ENCODE measurements at regions not wholly inside any gene's neighbourhood (a gene's known extent, or its start where the extent isn't known, plus 50 kb on each side); places are given as distances from the start of the nearest gene placed in this dataset.

DNA sequence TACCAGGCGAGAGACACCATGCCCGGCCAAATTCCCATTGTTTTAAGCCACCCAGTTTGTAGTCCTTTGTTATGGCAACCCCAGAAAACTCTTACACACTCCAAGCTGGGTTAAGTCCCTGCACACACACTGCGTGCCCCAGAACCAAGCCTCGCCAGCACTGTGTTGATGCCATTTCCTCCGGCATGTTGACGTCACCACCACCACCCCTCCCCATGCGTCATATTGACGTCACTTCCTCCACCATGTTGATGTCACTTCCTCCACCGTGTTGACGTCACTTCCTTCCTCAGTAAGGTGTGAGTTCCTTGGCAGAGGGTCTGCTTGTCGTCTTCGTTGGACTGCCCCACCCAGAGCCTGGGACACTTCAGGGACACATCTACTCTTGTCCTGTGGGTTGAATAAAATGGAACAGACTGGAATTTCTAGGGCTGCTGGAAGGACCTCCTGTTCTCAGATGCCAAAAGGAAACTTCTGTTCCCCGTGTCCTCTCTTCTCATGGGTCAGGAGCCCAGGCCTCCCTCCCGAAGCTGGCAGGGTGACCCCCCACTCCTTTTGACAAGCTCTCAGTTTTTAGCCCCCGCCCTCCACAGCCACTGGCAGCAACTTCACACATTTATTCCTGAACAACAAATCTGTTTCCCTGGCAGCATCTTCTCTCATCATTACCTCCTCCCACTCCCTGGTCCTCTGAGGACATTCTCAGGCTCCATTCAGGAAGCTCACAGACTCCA, 643.3 kb downstream of the NPHP4 start:
- no peak for DNase-seq

DNA sequence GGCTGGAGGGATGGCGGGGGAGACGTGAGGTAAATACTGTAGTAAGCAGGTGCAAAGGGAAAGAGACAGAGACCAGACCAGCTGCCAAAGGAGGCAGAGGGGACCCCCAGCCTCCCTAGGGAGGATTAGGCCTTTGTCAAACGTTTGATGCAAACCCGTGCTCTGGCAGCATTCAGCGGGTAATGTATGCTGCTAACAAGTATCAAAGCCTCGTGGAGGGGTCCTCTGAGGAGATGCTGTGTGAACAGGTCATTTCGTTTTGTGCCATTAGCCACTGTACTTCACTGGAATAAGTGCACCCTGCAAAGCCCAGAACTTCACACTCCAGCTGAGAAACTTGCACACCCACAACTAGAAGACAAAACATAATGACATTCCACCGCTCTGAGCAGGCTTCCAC, 644.5 kb downstream of the NPHP4 start:
- DNase-seq = no peak

DNA sequence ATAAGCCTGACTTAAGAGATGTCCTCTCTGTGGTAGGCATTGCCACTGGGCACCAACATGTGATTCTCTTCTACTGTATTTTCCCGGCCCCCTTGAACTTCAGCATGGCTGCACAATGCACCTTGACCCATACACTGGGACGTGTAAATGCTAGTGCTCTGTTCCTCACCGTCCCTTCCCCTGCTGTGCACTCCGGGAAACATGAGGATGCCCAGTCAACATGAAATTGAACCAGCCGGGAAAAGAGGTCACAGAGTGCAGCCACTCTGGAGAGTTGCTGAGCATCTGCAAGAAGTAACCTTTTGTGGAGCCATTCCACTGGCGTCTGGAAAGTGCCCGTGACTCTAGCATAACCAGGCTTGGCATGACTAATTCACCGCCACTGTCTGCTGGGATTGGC, 646.7 kb downstream of the NPHP4 start:
- DNase-seq = no peak

DNA sequence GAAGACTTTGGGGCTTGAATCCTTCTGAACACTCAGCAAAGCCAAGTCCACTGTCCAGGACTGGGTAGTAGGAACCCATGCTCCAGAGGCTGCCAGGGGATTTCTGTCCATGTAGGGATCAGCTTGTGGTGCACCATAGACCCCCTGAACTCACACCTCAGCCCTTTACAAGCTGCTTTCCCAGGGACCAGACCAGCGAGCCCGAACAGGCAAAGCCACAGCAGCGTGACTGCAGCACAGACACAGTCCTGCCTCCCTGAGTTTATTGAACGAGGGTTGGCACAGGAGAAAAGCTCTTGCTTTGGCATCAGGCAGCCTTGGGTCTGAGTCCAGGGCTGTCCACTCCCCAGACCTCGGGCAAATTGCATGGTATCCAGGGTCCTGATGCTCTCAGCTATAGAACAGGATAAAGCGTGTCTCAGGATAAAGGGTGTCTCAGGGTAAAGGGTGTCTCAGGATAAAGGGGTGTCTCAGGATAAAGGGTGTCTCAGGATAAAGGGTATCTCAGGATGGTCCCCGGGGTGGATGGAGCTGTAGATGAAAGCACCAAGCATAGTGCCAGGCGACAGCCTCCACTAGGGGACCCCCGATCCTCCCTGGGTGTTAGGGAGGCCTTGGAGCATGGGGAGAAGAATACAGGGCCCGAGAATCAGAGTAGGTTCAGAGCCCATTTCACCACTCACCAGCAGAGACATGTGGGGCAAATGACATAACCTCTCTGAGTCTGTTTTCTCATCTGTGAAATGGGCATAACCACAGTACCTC, 648.8 kb downstream of the NPHP4 start:
- DNase-seq = no peak

DNA sequence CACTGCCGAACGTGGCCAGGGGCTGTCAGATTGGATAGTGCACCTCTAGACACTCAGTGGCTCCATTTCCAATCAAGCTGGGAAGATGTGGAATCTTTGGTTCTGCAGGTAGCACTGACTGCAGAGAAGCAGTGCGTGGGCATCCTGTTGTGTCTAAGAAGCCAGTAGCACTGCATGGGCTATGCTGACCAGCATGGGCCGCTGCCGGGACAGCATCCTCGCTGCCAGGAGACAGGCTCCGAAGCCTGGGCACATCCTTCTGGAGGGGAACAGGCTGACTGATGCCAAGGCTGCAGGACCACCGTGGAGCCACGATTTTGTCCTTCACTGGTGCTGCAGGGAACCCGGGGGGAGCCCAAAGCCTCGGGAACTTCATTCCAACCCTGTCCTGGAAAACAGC, 649.4 kb downstream of the NPHP4 start:
- DNase-seq = no peak

DNA sequence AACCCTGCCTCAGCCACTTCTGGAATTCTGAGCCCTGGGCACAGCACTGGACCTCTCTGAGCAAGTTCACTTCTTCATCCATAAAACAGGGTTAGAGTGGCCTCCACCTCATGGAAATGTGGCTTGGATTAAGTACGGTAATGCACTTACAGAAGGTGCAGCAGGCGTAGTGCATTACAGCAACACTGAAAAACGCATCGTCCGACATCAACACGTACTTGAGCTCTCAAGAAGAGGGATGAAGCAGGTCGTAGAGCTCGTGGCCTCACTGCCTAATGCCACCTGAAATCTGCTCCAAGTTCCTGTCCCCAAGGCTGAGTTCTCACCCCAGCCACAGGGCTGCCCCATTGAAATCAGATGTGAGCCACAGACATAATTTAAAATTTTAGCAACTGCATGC, 650.1 kb downstream of the NPHP4 start:
- no peak for DNase-seq

DNA sequence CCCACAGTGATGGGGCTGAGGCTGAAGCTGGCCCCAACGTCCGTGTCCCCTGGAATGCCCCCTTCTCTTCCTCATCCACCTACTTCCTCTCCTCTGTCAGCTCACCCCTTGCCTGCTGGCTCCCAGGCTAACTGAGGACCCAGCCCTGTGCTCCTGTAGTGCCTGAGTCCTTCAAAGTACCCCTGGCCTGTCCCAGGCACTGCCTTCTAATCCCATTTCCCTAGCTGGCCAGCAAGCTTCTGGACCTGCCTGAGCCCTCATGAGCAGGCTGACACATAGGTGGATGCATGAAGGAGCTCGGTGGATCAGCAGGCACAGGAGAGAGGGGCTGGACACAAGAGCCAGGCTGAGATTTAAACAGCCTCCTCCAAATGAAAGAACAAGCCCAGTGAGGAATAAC, 650.8 kb downstream of the NPHP4 start:
- no peak for DNase-seq

DNA sequence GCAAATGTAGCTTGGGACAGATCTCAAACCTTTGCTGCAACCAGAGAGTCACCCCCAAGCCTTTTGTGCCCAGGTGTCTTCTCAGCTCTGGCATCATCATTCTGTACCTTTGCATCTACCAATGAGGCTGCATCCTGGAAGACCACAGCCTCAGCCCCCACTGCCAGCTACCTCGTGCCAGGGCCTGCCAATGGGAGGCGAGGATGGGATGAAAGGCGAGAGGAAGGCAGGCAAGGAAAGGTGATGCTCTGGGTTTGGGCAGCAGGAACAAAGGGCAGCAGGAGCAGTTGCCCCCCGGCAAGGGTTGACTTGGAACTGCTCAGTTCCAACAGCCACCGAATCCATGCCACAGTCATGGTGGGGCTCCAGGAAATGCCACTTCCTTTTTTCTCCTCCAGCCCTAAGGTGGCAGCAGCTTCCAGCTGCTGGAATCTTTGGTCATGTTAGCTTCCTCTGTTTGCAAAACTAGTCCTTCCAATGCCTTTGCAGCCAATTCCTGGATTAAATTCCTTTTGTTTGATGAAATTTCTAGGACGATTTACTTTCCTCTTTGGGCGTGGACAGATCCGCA, 651.6 kb downstream of the NPHP4 start:
- DNase-seq = no peak

DNA sequence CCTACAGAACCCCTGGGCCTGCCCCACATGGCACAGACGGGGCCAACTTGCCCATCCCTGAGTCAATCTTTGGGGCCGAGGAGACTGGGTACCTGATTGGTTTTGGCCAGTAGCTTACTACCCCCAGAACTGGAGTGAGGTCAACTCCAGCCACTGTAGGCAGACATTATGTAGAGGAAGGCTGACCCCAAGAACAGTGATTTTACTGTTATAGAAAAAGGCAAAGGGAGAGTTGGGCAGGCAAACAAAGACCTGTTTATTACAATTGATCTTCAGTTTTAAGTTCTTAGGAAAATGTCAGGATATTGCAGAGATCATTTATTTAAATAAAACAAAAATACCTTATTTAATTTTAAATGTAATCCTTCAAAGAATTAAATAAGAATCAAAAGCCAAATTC, 653.8 kb downstream of the NPHP4 start:
- DNase-seq = no peak

DNA sequence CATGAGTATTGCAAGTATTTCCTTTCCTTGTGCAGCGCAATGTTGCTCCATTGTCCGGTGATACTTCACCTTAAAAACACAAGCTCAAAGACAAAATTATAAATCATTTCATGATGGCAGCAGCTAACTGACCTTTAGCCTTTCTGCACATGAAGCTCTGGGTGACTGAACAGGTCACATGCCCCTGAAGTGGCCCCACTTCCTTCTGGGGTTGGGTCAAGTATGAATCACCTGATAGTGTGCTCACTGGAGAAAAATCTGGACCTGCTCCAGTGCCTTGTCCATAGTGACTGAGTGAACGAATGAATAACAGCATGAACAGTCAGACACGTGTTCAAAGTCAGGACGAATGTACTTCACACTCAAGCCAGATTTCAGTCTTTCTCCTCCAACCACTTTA, 658.9 kb downstream of the NPHP4 start:
- no peak for DNase-seq

DNA sequence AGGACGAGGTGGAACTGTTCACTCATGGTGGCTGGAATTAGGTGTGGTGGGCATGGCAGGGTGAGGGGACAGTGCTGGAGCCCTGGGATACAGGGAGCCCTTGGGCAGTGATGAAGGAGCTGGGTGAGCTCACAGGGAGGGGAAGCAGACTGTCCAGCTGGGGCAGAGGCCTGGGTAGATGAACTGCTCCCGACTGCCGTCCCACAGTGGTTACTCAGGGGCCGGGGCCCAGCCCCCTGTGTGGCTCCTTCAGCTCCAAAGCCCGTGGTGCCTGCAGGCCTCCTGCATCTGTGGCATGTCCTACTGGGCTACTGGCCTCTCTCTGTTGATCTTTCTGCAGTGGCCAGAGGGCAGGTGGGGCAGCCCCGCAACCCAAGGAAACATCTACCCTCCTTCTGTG, 661.1 kb downstream of the NPHP4 start:
- no peak for DNase-seq

DNA sequence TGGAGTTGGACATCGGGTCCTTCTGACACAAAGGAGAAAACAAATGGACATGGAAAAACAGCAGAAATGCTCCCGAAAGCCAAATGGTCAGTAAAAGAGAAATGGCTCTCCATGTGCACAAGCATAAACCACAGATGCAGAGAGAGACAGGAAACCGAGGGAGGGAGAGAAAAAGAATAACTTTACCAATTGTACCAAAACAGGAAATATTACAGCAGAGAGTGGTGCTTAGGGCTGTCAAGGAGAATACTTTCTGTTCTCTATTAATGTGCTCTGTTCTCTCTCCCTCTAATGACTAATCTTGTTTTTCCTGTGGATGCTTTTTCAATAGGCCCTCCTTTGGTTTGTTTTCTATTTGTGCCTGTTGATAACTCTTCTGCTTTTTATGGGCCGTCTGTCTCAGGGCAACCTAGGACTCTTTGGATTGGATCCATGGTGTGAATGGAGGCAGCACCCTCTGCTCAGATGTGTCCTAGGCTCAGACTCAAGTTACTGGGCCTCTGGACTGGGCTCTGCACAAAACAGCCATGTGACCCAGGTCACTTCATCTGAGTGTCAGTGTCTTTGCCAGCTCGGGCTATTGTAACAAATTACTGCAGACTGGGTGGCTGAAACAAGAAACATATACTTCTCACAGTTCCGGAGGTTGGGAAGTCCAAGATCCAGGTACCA, 663.0 kb downstream of the NPHP4 start:
- no peak for DNase-seq

DNA sequence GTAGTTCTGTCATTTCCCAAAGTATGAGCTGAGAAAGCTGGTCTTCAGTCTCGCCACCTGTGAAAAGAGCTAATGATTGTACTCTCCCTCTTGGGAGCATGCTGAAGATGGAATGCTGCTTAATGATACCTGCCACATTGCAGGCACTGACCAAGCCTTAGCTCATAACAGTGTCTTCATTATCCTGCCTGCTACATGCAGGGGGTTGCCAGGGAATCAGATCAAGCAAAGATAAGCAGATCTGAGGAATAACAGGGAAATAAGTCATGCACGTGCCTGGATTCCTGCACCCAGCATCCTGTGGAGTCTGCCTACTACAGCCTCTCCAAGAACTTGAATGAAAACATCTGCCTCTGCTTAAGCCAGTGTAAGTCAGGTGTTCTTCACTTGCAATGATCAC, 667.3 kb downstream of the NPHP4 start:
- DNase-seq = no peak

DNA sequence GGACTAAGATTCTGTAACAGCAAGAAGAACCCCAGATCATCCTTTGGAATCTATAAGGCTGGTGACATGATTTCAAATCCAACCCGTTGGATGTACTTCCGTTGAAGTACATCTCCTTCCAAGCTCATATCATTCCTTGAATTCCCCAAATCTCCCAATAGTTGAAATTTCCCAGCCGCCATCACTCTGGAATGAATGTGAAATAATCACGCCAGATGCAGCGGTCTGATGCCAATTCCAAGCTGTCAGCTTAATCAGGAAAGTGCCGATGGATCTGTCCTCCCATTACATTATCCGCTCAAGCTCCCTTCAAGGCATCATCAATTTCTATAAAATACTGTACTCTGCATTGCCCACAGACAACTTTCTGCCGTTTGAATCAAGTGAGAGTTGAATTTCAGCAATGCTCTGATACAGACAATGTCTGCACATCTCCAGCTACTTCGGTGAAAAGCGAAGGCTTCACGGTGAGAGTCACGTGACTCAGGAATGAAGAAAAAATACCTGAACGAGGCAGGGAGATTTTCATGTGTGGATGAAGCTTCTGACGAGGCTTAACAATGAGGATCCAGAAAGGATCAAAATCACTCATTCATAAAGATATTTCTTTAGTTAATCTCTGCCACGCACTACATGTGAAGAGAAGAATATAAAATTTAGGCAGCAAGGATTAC, 663.9 kb downstream of the AJAP1 start:
- DNase-seq = no peak

DNA sequence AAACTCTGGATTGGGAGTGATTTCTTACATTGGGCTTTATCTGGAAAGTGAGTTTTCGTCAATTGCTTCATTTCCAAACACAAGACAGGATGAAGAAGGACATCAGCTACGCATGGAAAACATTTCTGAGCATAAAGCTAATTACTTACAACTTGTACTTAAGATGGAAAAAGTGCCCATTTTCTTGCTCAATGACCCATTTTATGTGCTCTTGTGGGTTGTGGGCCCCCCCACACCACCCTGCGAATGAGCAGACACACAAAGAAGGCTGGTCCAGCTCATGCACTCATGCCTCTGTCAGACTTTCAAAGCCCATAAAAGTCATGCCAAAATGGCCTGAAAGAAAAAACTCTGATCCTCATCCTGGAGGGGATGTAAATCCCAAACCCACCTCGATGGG, 663.0 kb downstream of the AJAP1 start:
- DNase-seq = no peak

DNA sequence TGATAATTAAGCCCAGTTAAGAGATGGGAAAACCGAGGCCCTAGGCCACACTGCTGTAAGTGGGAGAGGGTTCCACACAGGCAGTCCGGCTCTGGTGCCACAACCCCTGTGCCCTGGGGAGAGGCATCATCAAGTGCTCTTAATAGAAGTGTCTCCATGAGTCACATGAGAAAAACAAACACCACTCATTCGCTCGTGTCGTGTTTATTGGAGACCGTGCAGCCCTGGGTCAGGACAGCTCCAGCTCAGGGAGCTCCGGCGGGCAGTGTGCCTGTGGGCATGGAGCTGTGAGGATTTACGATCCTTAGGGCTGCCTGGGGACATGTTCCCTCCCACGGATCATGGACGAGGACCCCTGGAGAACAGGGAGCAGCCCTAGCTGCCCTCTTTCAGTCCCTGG, 658.5 kb downstream of the AJAP1 start:
- DNase-seq = no peak

DNA sequence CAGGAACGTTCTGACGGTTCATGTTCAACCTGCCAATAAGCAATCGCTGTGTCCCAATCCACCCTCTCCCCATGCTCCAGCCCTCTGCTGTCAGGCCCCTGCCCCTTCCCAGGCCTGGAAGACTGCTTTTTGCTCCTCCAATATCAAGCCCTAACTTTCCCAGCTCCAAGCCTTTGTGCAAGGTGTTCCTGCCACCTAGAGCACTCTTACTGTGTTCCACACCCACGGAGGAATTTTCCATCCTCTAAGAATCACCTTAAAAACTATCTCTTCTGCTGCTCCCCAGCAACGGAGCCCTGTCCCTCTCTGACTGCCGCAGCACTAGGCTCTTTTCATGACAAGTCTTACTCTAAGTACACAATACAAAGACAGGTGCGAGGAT, 657.9 kb downstream of the AJAP1 start:
- no peak for DNase-seq

DNA sequence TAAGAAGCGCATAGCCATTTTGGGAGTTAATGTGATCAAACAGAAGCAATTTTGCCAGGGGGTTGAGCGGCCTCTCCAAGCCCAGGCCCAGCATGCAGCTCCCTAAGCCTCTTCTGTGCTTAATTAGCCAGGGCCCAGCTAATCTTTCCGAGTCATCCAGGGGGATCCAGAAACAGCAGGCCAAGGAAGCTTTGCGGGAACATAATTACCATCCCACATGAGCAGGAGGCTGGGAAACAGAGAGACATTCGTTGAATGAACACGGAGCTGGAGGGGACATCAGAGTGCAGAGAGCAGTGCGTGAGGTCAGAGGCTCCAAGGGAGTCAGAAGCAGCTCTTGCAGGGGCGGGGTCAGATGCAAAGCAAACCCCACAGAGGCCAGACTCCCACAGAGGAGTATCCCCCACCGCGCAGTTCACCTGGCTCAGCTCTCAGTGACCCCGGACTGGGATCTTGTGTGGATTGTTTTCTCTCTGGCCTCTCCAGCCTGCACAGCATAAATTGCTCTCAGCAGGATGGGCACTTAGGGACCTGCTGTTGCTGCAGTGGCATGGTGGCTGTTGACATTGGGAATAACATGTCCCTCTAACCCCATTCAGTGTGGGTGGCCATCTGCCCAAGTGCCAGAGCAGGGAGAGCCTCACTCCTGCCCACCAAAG, 657.4 kb downstream of the AJAP1 start:
- no peak for DNase-seq

DNA sequence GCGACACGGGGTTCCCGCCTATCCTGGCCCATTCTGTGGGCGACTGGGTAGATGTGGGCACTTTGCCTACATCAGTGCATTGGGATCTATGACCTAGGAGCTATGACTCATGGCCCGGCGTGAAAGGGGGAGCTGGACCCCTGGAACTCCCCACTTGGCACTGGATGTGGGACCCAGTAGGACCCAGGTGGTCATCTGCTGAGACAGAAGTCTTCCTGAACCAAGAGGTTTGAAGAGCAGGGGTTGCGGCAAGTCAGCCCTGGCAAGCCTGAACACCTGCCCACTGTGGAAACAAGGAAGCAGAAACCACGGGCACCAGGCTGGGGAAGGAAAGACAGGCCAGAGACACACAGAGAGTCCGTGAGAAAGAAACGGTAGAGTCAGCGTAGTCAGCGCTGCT, 656.7 kb downstream of the AJAP1 start:
- no peak for DNase-seq

DNA sequence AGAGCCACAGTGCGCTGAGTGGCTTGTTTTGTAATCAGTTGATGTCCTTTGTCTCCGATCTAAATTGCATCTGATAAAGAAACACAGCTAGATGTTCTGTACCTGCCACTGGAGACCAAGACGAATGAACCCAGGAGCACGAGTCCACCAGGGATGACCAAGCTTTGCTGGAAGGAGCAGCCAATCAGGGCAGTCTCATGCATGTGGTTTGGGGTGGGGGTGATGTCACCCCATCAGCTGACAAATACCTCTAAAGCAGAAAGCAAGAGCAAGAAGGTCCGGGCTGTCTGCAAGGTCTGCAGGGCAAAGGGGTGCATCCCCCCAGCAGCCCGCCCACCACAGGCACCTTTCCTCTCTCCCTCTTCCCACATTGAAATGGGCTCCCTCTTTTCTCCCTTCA, 653.8 kb downstream of the AJAP1 start:
- no peak for DNase-seq

DNA sequence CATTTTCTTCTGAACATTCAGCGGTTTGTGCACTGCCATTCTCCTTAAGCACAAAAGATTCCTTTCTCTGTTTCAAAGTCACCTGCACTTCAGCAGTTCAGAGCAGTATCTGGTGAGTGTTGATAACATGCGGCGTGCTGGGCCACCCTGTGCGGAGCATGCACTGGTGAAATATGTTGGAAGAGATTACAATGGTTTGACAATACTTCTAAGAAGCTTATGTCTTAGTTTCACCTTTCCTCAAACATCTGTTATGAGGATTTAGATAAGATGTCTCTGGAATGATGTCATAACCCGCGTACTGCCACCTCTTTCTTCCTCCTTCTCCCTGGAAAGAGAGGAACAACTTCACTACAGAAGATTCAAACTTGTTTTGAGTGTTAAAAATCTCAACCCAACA, 650.3 kb downstream of the AJAP1 start:
- DNase-seq = no peak

DNA sequence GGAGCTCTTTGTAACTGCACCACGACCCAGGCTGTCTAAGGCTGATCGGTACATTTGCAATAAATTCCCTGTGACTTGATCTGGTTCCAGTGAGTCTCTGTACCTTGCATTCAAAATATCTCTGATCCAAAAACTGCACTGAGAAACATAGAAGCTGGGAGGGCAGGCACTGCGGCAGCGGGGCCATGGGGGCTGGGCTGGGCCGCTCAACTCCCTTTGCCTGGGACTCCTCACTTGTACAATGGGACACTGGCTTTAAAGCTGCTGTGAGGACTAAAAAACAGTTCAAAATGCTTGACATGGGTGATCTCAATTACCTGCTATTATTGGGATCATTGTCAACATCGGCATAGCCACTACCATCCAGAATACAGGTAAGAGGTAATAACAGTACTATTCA, 644.0 kb downstream of the AJAP1 start:
- DNase-seq = no peak

DNA sequence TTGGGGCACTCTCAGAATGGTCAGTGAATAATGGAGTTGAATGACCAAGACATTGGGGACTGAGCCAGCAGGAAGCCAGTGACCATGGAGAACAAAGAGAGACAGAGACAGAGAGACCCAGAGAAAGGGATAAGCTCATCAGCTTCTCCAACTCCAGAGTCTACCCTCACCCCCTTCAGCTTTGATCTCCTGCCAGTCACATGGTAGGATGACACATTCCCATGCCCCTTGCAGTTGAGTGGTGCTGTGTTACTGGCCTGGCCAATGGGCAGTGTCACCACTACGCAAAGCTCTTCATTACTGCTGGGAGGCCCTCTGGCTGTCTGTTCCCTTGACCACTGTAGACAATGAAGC, 643.5 kb downstream of the AJAP1 start:
- no peak for DNase-seq

Measured in Kasumi-1 (cell line).